ENCODE measurements at regions not wholly inside any gene's neighbourhood (a gene's known extent, or its start where the extent isn't known, plus 50 kb on each side); places are given as distances from the start of the nearest gene placed in this dataset.

DNA sequence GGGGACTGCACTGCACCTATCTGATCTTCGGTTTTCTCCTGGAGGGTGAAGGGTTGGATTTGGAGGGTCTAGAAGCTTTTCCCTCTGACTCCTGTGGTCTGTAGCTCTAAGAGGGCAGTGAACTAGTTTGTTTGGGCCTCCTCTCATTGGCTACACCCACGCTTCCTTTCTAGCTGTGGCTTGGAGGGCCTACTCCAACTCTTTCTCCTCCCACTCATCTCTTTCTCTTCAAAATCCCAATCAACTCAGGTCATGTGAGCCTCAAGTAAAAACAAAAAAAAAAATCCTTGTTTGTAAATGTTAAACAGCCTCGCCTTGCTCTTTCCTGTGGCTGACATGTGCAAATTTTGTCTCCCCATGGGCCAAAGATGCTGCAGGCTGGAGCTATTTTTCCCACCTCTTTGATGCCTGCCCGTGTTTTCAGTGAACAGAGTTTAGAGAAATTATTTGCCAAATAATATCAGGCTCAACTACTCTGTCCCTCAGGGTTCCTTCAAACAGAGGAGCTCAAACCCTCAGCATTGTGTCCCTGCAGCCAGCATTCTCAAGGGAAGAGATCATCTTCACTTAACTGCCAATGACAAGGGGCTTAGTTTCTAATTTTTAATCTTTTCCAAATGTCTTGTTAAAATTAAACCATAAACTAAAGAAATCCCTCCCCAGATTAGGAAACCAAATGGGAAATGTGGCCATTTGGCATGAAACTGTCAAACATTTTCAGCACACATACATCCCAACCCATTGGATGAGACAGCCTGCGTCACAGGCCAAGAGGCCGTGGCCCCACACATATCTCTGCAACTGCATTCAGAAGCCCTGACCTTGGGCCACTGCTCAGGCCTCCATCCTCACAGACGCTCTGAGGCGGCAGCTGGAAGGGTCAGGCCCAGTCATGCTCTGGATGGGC, 114.8 kb upstream of the THBS1 start:
- ATAC-seq (ENCODE audit: insufficient read depth, low FRiP score) (peak; percentile 54), DNase-seq (peak in 2 of 3 donors; percentile 29 to 66)
- Histone ChIP-seq H3K9me3 (ENCODE audit: control insufficient read depth in 4 of 4, insufficient read depth in 3 of 4, low read length in 3 of 4) (peaks cover 0 to 3% (median 0%) of the 10 kb centered on the region in 4 donors), H3K4me3 (no peak overlapping the region), H3K27ac (ENCODE audit: low read depth in 1 of 2, low read length in 1 of 2) (peak overlapping the region; percentile 22 to 83), H3K4me1 (ENCODE audit: control insufficient read depth in 5 of 5, insufficient read depth in 5 of 5, low read length in 5 of 5) (peaks cover 0 to 24% (median 2%) of the 10 kb centered on the region in 5 donors), H3K27me3 (ENCODE audit: control insufficient read depth in 3 of 3, insufficient read depth in 3 of 3, low read length in 2 of 3) (no peaks in the 10 kb centered on the region), H3K9ac (ENCODE audit: insufficient read depth in 1 of 2, low read length in 2 of 2) (peak overlapping the region in 1 of 2 donors; percentile 19), H3K36me3 (ENCODE audit: control insufficient read depth in 4 of 4, insufficient read depth in 4 of 4, low read length in 4 of 4) (no peaks in the 10 kb centered on the region)
- 82 to 88% methylated on average over 8 of the region's 8 CpGs for WGBS, 2 donors
- TF ChIP-seq, protein P1, sequence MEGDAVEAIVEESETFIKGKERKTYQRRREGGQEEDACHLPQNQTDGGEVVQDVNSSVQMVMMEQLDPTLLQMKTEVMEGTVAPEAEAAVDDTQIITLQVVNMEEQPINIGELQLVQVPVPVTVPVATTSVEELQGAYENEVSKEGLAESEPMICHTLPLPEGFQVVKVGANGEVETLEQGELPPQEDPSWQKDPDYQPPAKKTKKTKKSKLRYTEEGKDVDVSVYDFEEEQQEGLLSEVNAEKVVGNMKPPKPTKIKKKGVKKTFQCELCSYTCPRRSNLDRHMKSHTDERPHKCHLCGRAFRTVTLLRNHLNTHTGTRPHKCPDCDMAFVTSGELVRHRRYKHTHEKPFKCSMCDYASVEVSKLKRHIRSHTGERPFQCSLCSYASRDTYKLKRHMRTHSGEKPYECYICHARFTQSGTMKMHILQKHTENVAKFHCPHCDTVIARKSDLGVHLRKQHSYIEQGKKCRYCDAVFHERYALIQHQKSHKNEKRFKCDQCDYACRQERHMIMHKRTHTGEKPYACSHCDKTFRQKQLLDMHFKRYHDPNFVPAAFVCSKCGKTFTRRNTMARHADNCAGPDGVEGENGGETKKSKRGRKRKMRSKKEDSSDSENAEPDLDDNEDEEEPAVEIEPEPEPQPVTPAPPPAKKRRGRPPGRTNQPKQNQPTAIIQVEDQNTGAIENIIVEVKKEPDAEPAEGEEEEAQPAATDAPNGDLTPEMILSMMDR (IDR thresholded peaks at IDR 0.05; ENCODE audit: control extremely low read depth, extremely low read depth) = no peak

DNA sequence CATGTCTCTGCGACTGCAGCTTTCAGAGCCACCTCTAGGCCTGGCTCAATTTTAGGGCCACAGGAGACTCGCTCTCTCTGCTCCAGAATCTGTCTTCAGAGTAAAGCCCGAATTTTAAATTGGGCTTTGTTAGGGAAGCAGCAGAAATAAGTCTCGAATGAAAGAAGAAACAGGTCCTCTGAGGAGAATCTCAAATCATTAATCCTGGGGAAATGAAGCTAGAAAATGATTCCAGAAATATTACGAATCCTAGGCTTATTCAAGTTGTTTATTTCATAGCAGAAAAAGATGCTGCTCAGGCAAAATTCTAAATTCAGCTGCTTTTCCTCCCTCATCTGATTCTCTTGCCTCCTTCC, 114.2 kb upstream of the THBS1 start:
- ATAC-seq (ENCODE audit: insufficient read depth, low FRiP score) (no peak), DNase-seq (no peak)
- Histone ChIP-seq H3K27ac (ENCODE audit: low read depth in 1 of 2, low read length in 1 of 2) (peak overlapping the region in 1 of 2 donors; percentile 66), H3K36me3 (ENCODE audit: control insufficient read depth in 4 of 4, insufficient read depth in 4 of 4, low read length in 4 of 4) (no peaks in the 10 kb centered on the region), H3K9ac (ENCODE audit: insufficient read depth in 1 of 2, low read length in 2 of 2) (peak overlapping the region in 1 of 2 donors; percentile 43), H3K4me3 (no peak overlapping the region), H3K9me3 (ENCODE audit: control insufficient read depth in 4 of 4, insufficient read depth in 3 of 4, low read length in 3 of 4) (peaks cover 0 to 3% (median 0%) of the 10 kb centered on the region in 4 donors), H3K4me1 (ENCODE audit: control insufficient read depth in 5 of 5, insufficient read depth in 5 of 5, low read length in 5 of 5) (peaks cover 0 to 31% (median 0%) of the 10 kb centered on the region in 5 donors), H3K27me3 (ENCODE audit: control insufficient read depth in 3 of 3, insufficient read depth in 3 of 3, low read length in 2 of 3) (no peaks in the 10 kb centered on the region)
- TF ChIP-seq, protein P1 (IDR thresholded peaks at IDR 0.05; ENCODE audit: control extremely low read depth, extremely low read depth) = no peak
- WGBS, 2 donors = 79 to 83% methylated on average over 5 of the region's 5 CpGs

DNA sequence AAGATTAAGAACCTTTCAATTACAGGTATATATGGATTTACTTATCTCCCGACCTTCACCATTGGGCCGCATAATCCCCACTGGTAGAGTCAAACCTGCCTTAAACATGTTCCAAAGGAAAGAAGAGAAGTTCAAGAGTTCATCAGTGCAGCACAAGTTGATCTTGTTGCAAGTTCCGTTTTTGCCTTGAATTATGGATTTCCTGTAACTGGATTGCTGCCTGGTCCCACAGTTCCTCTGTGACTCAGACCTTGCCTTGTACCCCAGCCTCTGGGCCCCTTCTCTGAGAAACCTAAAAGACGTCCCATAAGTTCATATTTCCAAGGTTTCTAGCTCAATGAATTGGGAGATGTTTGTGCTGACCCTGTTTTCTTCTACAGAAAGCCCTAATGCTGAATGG, 112.5 kb upstream of the THBS1 start:
- H3K27me3 ChIP-seq (ENCODE audit: control insufficient read depth in 3 of 3, insufficient read depth in 3 of 3, low read length in 2 of 3) = no peaks in the 10 kb centered on the region
- H3K9me3 ChIP-seq (ENCODE audit: control insufficient read depth in 4 of 4, insufficient read depth in 3 of 4, low read length in 3 of 4) = peaks cover 0 to 3% (median 0%) of the 10 kb centered on the region in 4 donors
- peak overlapping the region in 1 of 2 donors; percentile 58 for H3K27ac ChIP-seq (ENCODE audit: low read depth in 1 of 2, low read length in 1 of 2)
- no peak overlapping the region for H3K9ac ChIP-seq (ENCODE audit: insufficient read depth in 1 of 2, low read length in 2 of 2)
- H3K36me3 ChIP-seq (ENCODE audit: control insufficient read depth in 4 of 4, insufficient read depth in 4 of 4, low read length in 4 of 4) = no peaks in the 10 kb centered on the region
- ATAC-seq (ENCODE audit: insufficient read depth, low FRiP score) (peak; percentile 45), DNase-seq (no peak)
- WGBS, 2 donors = 46 to 60% methylated on average over 4 of the region's 4 CpGs
- no peak overlapping the region for H3K4me3 ChIP-seq
- peaks cover 0 to 44% (median 3%) of the 10 kb centered on the region in 5 donors for H3K4me1 ChIP-seq (ENCODE audit: control insufficient read depth in 5 of 5, insufficient read depth in 5 of 5, low read length in 5 of 5)
- TF ChIP-seq, protein P1 (IDR thresholded peaks at IDR 0.05; ENCODE audit: control extremely low read depth, extremely low read depth) = no peak
